K562 (cell line): ENCODE measurements at regions not wholly inside any gene's neighbourhood (a gene's known extent, or its start where the extent isn't known, plus 50 kb on each side); places are given as distances from the start of the nearest gene placed in this dataset.

Experiments used
- ATAC-seq: fragments of 200-7000 bp; cut with Tn5 transposase; 3 replicates; pipeline ENCODE4 v1.9.1; 2020; ENCODE audit warnings: moderate library complexity
- BruUV-seq: library from RNA; stranded (reverse); fragments of 400-500 nt; replicated peaks from 2 replicates; lab custom pipeline; 2021; lab: Mats Ljungman, UMichigan
- CTCF ChIA-PET: fragments of 300-600 bp; formaldehyde crosslinking; extraction: SDS; loops from one replicate; lab custom pipeline; 2021; ENCODE audit warnings: low intra/inter-chr PET ratio; lab: Yijun Ruan, JAX
- POLR2A ChIA-PET: fragments of 300-600, 350-650 bp; sonication (Branson Sonifier 250); formaldehyde crosslinking; extraction: SDS; loops from one replicate; lab custom pipeline; 2021; ENCODE audit warnings: antibody characterized with exemption, inconsistent platforms; lab: Yijun Ruan, JAX
- DNase-seq, 4 experiments: peaks; one replicate each; pipeline versions ENCODE4 v3.0.0 to v3.0.0-alpha.2; 2011 to 2018; ENCODE audit warnings: low spot score in 3 of 4, mixed read lengths in 3 of 4; ENCODE audit errors: extremely low read depth in 1 of 4
- FAIRE-seq: peaks from 2 replicates; lab custom pipeline; 2011; peaks lifted over from hg19 to GRCh38; lab: Jason Lieb, UNC
- H2AFZ ChIP-seq: 2 replicates; pipeline ENCODE4 v1.6.0; 2011; ENCODE audit warnings: low read depth, low read length, control low read depth, inconsistent platforms
- H3K27ac ChIP-seq: fragments of 200-600 bp; 3 replicates; pipeline ENCODE4 v1.8.0; 2011; ENCODE audit warnings: low read depth, mild to moderate bottlenecking, control low read depth, inconsistent platforms, low read length, moderate library complexity, mixed read lengths; ENCODE audit errors: extremely low read depth
- H3K27me3 ChIP-seq, 2 experiments: fragments of 300-600 bp in 1 of 2; 2 replicates in 1 of 2; 3 replicates in 1 of 2; pipeline versions ENCODE4 v1.6.0 to v1.8.0; 2011; ENCODE audit warnings: inconsistent platforms in 2 of 2, low read length in 2 of 2, mild to moderate bottlenecking in 1 of 2, mixed read lengths in 1 of 2, moderate library complexity in 1 of 2; ENCODE audit not compliant: control insufficient read depth in 2 of 2, insufficient read depth in 2 of 2
- H3K36me3 ChIP-seq: fragments of 300-600 bp; 3 replicates; pipeline ENCODE4 v1.8.0; 2011; ENCODE audit warnings: mild to moderate bottlenecking, low read length, inconsistent platforms; ENCODE audit not compliant: control insufficient read depth, insufficient read depth
- H3K4me1 ChIP-seq, 2 experiments: fragments of 200-600 bp in 1 of 2; replicated peaks in 1 of 2; 2 replicates in 1 of 2; 3 replicates in 1 of 2; pipeline versions ENCODE4 v1.5.1 to v1.8.0; 2011; ENCODE audit warnings: inconsistent platforms in 2 of 2, low read length in 2 of 2, mild to moderate bottlenecking in 1 of 2, mixed read lengths in 1 of 2, moderate library complexity in 1 of 2; ENCODE audit not compliant: control insufficient read depth in 2 of 2, insufficient read depth in 2 of 2
- H3K4me2 ChIP-seq: 2 replicates; pipeline ENCODE4 v1.6.1; 2011; ENCODE audit warnings: low read length, control low read depth, inconsistent platforms, mixed read lengths; ENCODE audit not compliant: insufficient read depth
- H3K4me3 ChIP-seq: fragments of 200-600 bp; sonication (generic), shearing (Covaris generic); 2 replicates; pipeline ENCODE4 v1.5.1; 2016; ENCODE audit warnings: control low read depth, inconsistent platforms
- H3K79me2 ChIP-seq: fragments of 200-600 bp; 3 replicates; pipeline ENCODE4 v1.8.0; 2011; ENCODE audit warnings: low read length, inconsistent platforms; ENCODE audit not compliant: control insufficient read depth, insufficient read depth
- H3K9ac ChIP-seq, 2 experiments: 2 replicates each; pipeline versions ENCODE4 v1.6.0 to v1.6.1; 2011; ENCODE audit warnings: low read depth in 2 of 2, low read length in 2 of 2, control low read depth in 1 of 2, inconsistent platforms in 1 of 2, mild to moderate bottlenecking in 1 of 2, mixed read lengths in 1 of 2; ENCODE audit not compliant: insufficient read depth in 1 of 2
- H3K9me1 ChIP-seq: one replicate; pipeline ENCODE4 v1.6.0; 2011; ENCODE audit warnings: inconsistent platforms, mild to moderate bottlenecking, low read length, moderate library complexity; ENCODE audit not compliant: control insufficient read depth, insufficient read depth
- H3K9me3 ChIP-seq: replicated peaks from 2 replicates; pipeline ENCODE4 v1.5.1; 2011; ENCODE audit warnings: low read depth, low read length, inconsistent platforms; ENCODE audit not compliant: control insufficient read depth, insufficient read depth
- H4K20me1 ChIP-seq: replicated peaks from 2 replicates; pipeline ENCODE4 v1.6.1; 2011; ENCODE audit warnings: low read length, inconsistent platforms, mixed read lengths; ENCODE audit not compliant: control insufficient read depth, insufficient read depth
- AFF1 ChIP-seq, 2 experiments: fragments of 450-650 bp; IDR thresholded peaks; 2 replicates each; pipeline ENCODE4 v1.6.1; 2018; ENCODE audit warnings: mild to moderate bottlenecking in 2 of 2, low read depth in 1 of 2; ENCODE audit not compliant: partially characterized antibody in 2 of 2
- CGGBP1 ChIP-seq: fragments of 250-450 bp; sonication (Bioruptor Pico); IDR thresholded peaks from 2 replicates; pipeline ENCODE4 v1.9.0; 2021; ENCODE audit warnings: mild to moderate bottlenecking
- CSDE1 ChIP-seq, 2 experiments: fragments of 450-650 bp; IDR thresholded peaks; 2 replicates each; pipeline ENCODE4 v1.6.1; 2016; ENCODE audit warnings: mild to moderate bottlenecking in 1 of 2
- HMBOX1 ChIP-seq: sonication (generic); IDR thresholded peaks from 2 replicates; pipeline ENCODE4 v1.6.1; 2016
- HNRNPH1 ChIP-seq: fragments of 200-400 bp; formaldehyde crosslinking; optimal IDR thresholded peaks from 2 replicates; pipeline ENCODE3; 2017; ENCODE audit warnings: low read depth, mild to moderate bottlenecking, low read length, moderate library complexity
- LARP7 ChIP-seq: fragments of 450-650 bp; IDR thresholded peaks from 2 replicates; pipeline ENCODE4 v1.6.1; 2016
- MCM2 ChIP-seq: fragments of 450-650 bp; IDR thresholded peaks from 2 replicates; pipeline ENCODE4 v1.6.1; 2017; ENCODE audit warnings: low read depth, mild to moderate bottlenecking
- NFIX ChIP-seq: fragments of 250-450 bp; sonication (Bioruptor Pico); IDR thresholded peaks from 2 replicates; pipeline ENCODE4 v1.4.0; 2020; ENCODE audit warnings: low read depth, mild to moderate bottlenecking, moderate library complexity
- TCF3 ChIP-seq: sonication (generic); formaldehyde crosslinking; IDR thresholded peaks from 2 replicates; pipeline ENCODE4 v1.4.0; 2020; ENCODE audit warnings: mild to moderate bottlenecking, missing genetic modification reagents
- in situ Hi-C: fragments of 300-500 bp; cut with MboI; formaldehyde crosslinking; loops from 4 replicates; pipeline ENCODE4 v1.15.0; 2018; ENCODE audit warnings: inconsistent platforms, mixed read lengths
- intact Hi-C: fragments of 100-400 bp; cut with micrococcal nuclease; formaldehyde crosslinking; loops from 2 replicates; pipeline ENCODE4 v1.14.2; 2022

- Histone ChIP-seq H3K9ac (no peak overlapping the region), H3K9me1 (no peaks in the 10 kb centered on the region), H3K79me2 (no peaks in the 10 kb centered on the region), H3K27me3 (no peaks in the 10 kb centered on the region), H3K4me1 (no peaks in the 10 kb centered on the region), H2AFZ (no peak overlapping the region), H3K27ac (no peak overlapping the region), H3K4me3 (no peak overlapping the region), H3K36me3 (no peaks in the 10 kb centered on the region), H3K4me2 (no peak overlapping the region), H4K20me1 (no peaks in the 10 kb centered on the region), H3K9me3 (no peaks in the 10 kb centered on the region)
- in situ Hi-C loops (no loop called here), intact Hi-C loops (no loop called here)
- ChIA-PET POLR2A (no interaction called here), CTCF (no interaction called here)
- DNase-seq, result no peak
- BruUV-seq, result no TSS peak
- FAIRE-seq, result no peak
- no peak for ATAC-seq
- no peak for TF ChIP-seq NFIX
- no peak for TF ChIP-seq MCM2
- TF ChIP-seq HMBOX1, result no peak
- TF ChIP-seq HNRNPH1, result no peak
- no peak for TF ChIP-seq CSDE1 (IDR thresholded peaks at IDR 0.05)
- no peak for TF ChIP-seq CGGBP1 (CRISPR knock-in tag)
- TF ChIP-seq AFF1 (IDR thresholded peaks at IDR 0.05; ENCODE audit: low read depth in 1 of 2, partially characterized antibody in 2 of 2), result no peak
- no peak for TF ChIP-seq LARP7
- no peak for TF ChIP-seq TCF3 (CRISPR knock-in tag)
These were observed 518.1 kb downstream of the FSCB start for GRCh38 chr14:43988989-43989388.
